Right ventricle myocardium superior (tissue), 1 donor: ENCODE measurements at regions not wholly inside any gene's neighbourhood (a gene's known extent, or its start where the extent isn't known, plus 50 kb on each side); places are given as distances from the start of the nearest gene placed in this dataset.
"Not testable (repeated sequence)": the region's sequence is repeated elsewhere in the genome, so short reads cannot be mapped to it uniquely, and the experiment has no call there.

Experiments
- ATAC-seq: fragments of 200-7000 bp; cut with Tn5 transposase; one replicate; pipeline ENCODE4 v1.9.1; 2020; ENCODE audit warnings: mild to moderate bottlenecking; ENCODE audit not compliant: poor library complexity
- DNase-seq: peaks from one replicate; pipeline ENCODE4 v3.0.0-alpha.2; 2020
- intact Hi-C: fragments of 100-400 bp; cut with DNase I; formaldehyde crosslinking; loops from one replicate; pipeline ENCODE4 v1.11.2; 2022
- donor health status: DM: no; HTN: yes; CAD: no; lungs with severe emphysema.

DNA sequence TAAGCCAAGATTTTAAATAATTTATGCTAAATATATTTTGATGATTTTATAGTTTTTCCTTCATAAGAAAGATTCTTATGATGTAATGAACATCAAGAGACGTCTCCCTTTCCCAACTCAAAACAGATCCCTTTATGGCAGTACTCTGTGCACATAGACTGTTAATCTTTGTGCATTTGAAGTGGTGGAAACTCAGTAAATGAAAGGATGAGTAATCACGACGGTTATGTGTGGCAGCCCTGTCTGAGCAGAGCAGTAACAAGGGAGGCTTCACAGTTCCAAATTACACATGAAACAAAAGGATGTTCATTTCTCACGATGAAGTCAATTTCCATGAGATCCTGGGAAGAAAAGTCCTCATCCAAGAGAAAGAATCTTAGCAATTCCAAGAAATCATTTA lies 498.1 kb downstream of the KLF5 start:
- ATAC-seq (no peak), DNase-seq (no peak)
- intact Hi-C loops: no loop called here

DNA sequence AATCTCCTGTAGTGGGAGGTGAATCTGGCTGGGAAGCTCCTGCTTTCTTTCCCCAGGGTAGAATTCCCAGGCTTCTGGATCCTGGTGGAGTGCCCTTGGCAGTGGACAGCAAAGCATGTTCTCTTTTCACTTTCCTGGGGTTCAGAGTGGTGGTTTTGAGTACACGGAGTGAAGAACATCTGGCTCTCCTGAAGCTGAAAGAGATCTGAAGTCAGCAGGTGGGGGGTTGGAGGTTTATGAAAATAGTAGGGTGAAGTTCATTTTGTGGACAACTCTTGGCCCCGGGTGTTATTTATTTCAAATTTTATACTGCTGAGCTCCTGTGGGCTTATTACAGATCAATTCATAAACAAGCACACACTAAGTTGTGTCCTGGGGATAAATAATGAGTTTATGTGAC lies 497.3 kb downstream of the KLF5 start:
- ATAC-seq (no peak), DNase-seq (no peak)
- intact Hi-C loops: no loop called here

DNA sequence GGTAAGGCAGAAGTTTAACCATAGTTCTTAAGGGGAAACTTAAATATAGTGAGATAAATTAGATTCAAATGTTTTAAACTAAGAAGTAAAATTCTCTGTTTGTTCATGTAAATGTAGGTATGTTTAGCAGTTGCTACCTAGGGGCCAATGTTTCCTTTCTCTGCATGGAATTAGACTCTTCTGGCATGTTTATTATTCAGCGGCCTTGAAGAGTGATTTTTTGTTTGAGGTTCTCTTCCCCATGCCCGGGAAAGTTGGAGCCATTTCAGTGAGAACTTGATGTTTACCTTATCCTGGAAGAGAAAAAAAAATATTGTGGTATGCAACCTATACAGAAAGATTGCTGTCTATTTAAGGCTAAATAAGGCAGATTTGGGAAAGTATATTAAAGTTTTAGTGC lies 492.9 kb downstream of the KLF5 start:
- ATAC-seq: no peak
- DNase-seq: no peak
- intact Hi-C loops: no loop called here

GRCh38 chr13:73549717-73550116 lies 490.9 kb downstream of the KLF5 start:
- ATAC-seq: no peak
- intact Hi-C loops: no loop called here

DNA sequence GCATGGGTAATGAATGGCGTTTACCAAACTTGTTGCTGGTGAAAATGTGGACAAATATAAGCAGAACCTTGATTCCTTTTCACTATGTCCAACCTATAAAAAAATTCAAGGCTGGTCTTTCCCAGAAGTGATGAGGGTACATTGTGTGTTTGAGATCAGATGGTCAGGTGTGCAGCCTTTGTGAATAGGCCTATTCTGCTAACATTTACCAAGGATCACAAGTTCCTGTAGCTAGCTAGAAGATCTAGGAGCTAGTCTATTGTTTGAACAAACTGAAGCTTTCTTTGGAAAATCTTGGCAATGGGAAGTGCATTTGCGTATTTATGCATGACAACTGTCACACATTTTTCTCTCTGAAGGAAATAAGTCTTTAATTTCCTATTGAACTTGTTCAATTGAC lies 489.6 kb downstream of the KLF5 start:
- ATAC-seq (no peak), DNase-seq (no peak)
- intact Hi-C loops: no loop called here

More at GRCh38 chr13:73549717-73550116, 490.9 kb downstream of the KLF5 start:
- no peak for DNase-seq

- no peak for ATAC-seq
- no peak for DNase-seq
- intact Hi-C loops: no loop called here
Observed at GRCh38 chr13:73547239-73547638, 488.4 kb downstream of the KLF5 start.

- intact Hi-C loops: no loop called here
- no peak for DNase-seq
- ATAC-seq: no peak
Observed at GRCh38 chr13:73544175-73544574, 485.4 kb downstream of the KLF5 start.

- ATAC-seq (no peak), DNase-seq (no peak)
- intact Hi-C loops: no loop called here
Observed at GRCh38 chr13:73542446-73542845, 483.6 kb downstream of the KLF5 start.

DNA sequence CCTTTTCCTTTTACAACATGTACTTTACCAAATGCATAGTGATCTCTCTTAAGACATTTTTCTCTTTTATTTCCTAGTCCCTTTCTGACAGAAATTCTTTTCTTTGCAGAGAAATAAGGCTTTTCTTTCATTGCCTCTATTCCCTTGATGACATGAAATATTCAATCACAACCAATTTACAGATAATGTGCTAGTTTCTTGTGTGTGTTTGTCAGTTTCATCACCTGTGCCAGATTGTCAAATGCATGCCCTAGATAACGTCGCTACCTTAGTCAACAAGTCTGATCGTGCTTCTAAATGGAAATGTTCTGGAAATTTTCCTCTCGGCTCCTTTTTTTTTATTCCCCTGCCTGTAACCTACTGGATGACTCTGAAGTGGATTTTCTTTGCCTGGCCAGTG lies 478.1 kb downstream of the KLF5 start:
- DNase-seq: no peak
- no peak for ATAC-seq
- intact Hi-C loops: no loop called here

- no peak for DNase-seq
- intact Hi-C loops: no loop called here
Observed at GRCh38 chr13:73535341-73535740, 476.5 kb downstream of the KLF5 start.

GRCh38 chr13:73532987-73533510 lies 474.2 kb downstream of the KLF5 start:
- DNase-seq (no peak), ATAC-seq (no peak)
- intact Hi-C loops: no loop called here

More at GRCh38 chr13:73535341-73535740, 476.5 kb downstream of the KLF5 start:
- ATAC-seq: no peak

DNA sequence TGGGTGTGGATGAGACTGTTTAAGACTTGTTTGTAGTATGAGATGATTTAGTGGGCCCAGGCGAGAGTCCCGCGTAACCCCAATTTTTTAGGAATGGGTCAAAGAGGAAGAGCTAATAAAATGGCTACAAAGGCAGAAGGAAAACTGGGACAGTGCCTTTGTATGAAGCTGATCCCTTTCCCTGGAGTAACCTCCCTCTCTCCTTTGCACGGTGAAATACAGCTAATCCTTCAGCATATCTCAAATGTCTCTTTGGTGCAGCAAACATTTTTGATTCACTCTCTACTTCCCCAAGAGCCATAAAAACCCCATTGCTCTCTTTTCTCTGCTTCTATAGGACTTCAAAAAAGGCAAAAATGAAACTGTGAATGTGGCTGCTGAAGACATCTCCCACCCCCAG lies 473.8 kb downstream of the KLF5 start:
- intact Hi-C loops: no loop called here
- ATAC-seq (no peak), DNase-seq (no peak)

DNA sequence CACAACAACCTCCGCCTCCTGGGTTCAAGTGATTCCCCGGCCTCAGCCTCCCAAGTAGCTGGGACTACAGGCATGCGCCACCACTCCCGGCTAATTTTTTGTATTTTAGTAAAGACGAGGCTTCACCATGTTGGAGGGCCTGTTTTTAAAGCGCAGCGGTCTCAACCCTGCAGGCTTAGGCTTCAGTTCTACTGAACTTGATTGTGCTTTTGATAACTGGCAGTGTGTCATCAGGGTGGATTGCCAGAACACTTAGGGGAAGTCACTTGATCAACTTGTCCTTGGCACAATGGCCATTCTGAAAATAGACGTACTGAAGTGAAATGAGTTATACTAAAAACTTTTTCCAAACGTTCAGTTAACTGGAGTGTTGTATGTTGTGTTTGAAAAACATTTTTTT lies 472.2 kb downstream of the KLF5 start:
- ATAC-seq (peak; percentile 93), DNase-seq (no peak)
- intact Hi-C loops: no loop called here

DNA sequence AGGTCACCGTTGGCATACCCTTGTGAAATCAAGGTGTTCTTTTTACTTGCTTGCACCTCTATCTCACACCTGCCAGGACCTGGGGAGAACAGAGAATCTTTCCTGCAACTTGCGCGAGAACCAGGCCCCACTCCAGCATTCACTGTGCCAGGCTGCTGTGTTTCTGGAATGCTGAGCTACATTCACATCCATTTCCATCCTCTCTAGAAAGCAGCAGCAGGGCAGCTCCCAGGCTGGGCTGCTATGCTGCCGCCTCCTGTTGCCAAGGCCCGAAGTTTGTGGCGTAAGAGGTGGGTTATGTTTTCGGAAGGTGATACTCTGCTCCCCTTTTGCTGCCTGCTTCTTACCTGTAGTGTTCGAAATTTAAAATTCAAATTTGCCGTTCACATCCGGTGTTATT lies 464.1 kb downstream of the KLF5 start:
- ATAC-seq (no peak), DNase-seq (no peak)
- intact Hi-C loops: no loop called here

GRCh38 chr13:73521985-73522524 lies 463.2 kb downstream of the KLF5 start:
- intact Hi-C loops: no loop called here
- ATAC-seq (no peak), DNase-seq (no peak)

GRCh38 chr13:73521290-73521624 lies 462.5 kb downstream of the KLF5 start:
- ATAC-seq: no peak
- intact Hi-C loops: no loop called here

DNA sequence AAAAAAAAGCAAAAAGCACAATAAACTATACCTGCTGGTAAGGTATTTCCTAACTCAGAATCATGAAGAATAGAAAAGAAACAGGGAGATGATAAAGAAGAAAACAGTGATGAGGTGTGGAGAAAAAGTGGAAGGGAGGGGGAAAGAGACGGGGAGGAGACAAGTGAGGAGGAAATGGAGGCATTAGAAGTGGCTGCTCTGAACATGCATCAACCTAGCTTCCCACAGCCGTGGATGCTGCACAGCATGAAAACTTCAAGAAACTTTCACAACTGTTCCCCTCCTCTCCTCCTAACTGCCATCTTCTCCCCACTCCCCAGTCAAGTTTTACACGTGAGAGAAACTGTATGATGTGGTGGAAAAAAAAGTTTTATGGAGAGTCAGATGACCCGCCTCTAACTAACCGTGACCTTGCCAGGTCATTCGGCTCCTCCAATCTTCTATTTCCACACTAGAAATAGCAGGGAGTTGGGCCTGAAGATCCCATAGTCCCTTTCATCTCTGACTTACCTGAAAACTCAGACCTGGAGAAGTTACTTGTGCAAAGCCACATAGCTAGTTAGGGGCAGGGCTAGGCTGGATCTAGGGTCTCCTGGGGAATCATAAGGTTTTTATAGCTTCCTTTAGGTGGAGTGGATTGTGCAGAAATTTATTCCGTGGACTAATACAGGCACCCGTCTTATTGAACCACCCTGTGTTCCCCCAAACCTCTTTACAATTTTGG lies 461.9 kb downstream of the KLF5 start:
- no peak for ATAC-seq
- intact Hi-C loops: no loop called here
- no peak for DNase-seq

More at GRCh38 chr13:73521290-73521624, 462.5 kb downstream of the KLF5 start:
- DNase-seq: no peak

DNA sequence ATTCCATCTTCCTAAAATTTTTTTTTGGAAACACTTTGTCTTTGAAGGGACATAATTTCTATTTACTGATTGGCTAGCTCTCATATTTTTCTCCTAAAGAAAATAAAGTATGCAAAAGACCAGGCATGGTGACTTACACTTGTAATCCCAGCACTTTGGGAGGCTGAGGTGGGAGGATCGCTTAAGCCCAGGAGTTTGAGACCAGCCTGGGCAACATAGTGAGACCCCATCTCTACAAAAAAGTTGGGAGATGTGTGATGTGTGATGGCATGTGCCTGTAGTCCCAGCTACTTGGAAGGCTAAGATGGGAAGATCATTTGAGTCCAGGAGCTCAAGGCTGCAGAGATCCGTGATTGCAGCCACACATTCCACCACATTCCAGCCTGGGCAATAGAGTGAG lies 461.3 kb downstream of the KLF5 start:
- ATAC-seq, intact Hi-C loops, DNase-seq: not testable (repeated sequence)

DNA sequence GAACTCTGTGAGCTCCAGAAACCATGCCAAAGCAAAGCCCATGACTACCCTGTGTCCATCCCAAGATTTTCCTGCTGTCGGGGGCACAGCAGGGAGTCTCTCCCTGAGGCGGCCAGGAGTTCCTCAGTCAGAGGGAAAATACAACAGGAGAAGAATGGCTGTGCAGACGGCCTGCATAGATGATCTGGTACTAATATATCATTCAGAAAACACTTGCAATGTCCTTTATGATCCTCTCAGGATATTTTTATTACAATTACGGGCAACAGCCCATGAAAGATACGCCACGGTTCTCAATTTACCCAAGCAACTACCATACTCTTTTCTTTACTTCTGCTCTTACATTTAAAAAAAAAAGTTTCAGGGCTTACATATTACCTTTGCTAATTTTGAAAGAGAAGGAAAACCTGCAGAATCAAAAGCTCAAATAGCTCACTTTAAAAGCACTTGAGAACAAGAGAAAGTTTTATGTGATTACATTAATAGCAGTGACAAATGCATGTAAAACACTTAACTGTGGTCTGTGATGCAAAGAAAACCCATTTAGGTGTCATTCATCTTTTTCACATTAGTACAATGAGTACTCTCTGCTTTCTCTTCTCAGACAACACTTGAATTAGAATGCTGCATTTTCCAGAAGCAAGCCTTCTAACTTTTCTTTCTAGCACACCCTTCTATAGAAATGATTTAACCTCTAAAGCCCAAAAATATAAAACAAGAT lies 460.8 kb downstream of the KLF5 start:
- intact Hi-C loops: no loop called here
- no peak for DNase-seq
- ATAC-seq: no peak

GRCh38 chr13:73517766-73518165 lies 459.0 kb downstream of the KLF5 start:
- DNase-seq (no peak), ATAC-seq (no peak)
- intact Hi-C loops: no loop called here
